ENCODE measurements at regions not wholly inside any gene's neighbourhood (a gene's known extent, or its start where the extent isn't known, plus 50 kb on each side); places are given as distances from the start of the nearest gene placed in this dataset.

GRCh38 chr2:126506786-126507185 is 149.2 kb upstream of the GYPC start:
- H3K27ac Mint-ChIP-seq: no peak overlapping the region
- H3K9me3 Mint-ChIP-seq (ENCODE audit: low read depth): no peaks in the 10 kb centered on the region
- H3K36me3 Mint-ChIP-seq: no peaks in the 10 kb centered on the region
- H3K4me1 Mint-ChIP-seq (ENCODE audit: low read depth): no peaks in the 10 kb centered on the region
- H3K4me3 Mint-ChIP-seq: no peak overlapping the region
- H3K27me3 Mint-ChIP-seq: no peaks in the 10 kb centered on the region

- Mint-ChIP-seq H3K4me3 (no peak overlapping the region), H3K9me3 (ENCODE audit: low read depth) (no peaks in the 10 kb centered on the region), H3K36me3 (no peaks in the 10 kb centered on the region), H3K27me3 (no peaks in the 10 kb centered on the region), H3K4me1 (ENCODE audit: low read depth) (no peaks in the 10 kb centered on the region), H3K27ac (no peak overlapping the region)
Measured at GRCh38 chr2:126507425-126507911, 148.5 kb upstream of the GYPC start.

- no peak overlapping the region for H3K4me3 Mint-ChIP-seq
- H3K27me3 Mint-ChIP-seq: no peaks in the 10 kb centered on the region
- H3K9me3 Mint-ChIP-seq (ENCODE audit: low read depth): no peaks in the 10 kb centered on the region
- H3K36me3 Mint-ChIP-seq: no peaks in the 10 kb centered on the region
- H3K27ac Mint-ChIP-seq: no peak overlapping the region
- no peaks in the 10 kb centered on the region for H3K4me1 Mint-ChIP-seq (ENCODE audit: low read depth)
Measured at GRCh38 chr2:126510356-126510755, 145.6 kb upstream of the GYPC start.

- Mint-ChIP-seq H3K27ac (no peak overlapping the region), H3K36me3 (no peaks in the 10 kb centered on the region), H3K4me1 (ENCODE audit: low read depth) (no peaks in the 10 kb centered on the region), H3K27me3 (no peaks in the 10 kb centered on the region), H3K4me3 (no peak overlapping the region), H3K9me3 (ENCODE audit: low read depth) (no peaks in the 10 kb centered on the region)
Measured at GRCh38 chr2:126510960-126511359, 145.0 kb upstream of the GYPC start.

GRCh38 chr2:126512026-126512425 is 143.9 kb upstream of the GYPC start:
- Mint-ChIP-seq H3K4me3 (no peak overlapping the region), H3K36me3 (no peaks in the 10 kb centered on the region), H3K27ac (no peak overlapping the region), H3K9me3 (ENCODE audit: low read depth) (no peaks in the 10 kb centered on the region), H3K27me3 (peaks cover 2% of the 10 kb centered on the region), H3K4me1 (ENCODE audit: low read depth) (no peaks in the 10 kb centered on the region)

GRCh38 chr2:126513033-126513432 is 142.9 kb upstream of the GYPC start:
- Mint-ChIP-seq H3K27me3 (peaks cover 2% of the 10 kb centered on the region), H3K27ac (no peak overlapping the region), H3K9me3 (ENCODE audit: low read depth) (no peaks in the 10 kb centered on the region), H3K4me3 (no peak overlapping the region), H3K36me3 (no peaks in the 10 kb centered on the region), H3K4me1 (ENCODE audit: low read depth) (no peaks in the 10 kb centered on the region)

DNA sequence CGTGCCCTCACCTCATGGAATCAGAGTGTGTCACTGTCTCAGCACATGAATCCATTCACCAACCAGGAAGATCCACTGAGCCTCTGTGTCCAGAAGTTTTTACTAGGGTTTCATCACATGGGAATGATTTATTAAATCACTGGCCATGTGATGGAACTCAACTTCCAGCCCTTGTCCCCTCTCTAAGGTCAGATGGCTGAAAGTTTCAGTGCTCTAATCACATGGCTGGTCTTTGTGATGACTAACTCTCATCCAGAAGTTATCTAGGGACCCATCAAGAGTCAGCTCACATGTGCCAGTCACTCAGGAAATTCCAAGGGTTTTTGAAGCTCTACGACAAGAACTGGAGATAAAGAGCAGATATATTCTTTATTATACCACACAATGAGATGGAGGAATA is 140.5 kb upstream of the GYPC start:
- Mint-ChIP-seq H3K4me1 (ENCODE audit: low read depth) (no peaks in the 10 kb centered on the region), H3K9me3 (ENCODE audit: low read depth) (no peaks in the 10 kb centered on the region)

DNA sequence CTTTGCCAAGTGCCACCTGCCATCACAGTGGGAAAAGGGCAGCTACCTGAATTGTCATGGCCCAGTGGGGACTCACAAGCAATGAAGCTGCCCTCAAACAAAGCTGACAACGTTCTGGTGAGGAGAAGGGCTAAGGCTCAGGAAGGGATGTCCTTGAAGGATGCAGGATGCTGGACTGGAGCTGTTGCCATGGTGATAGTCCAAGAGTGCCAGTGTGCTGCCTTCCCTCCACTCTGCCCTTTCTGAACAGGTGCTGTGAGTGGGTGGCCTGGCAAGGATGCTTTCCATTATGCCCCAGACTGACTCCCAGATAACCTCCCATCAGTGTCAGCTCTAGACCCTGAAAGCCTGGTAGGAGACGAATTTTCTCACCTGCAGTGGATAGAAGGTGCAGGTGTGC is 137.8 kb upstream of the GYPC start:
- Mint-ChIP-seq H3K36me3 (no peaks in the 10 kb centered on the region), H3K27me3 (peaks cover 3% of the 10 kb centered on the region), H3K9me3 (ENCODE audit: low read depth) (no peaks in the 10 kb centered on the region), H3K4me3 (no peak overlapping the region), H3K27ac (no peak overlapping the region), H3K4me1 (ENCODE audit: low read depth) (no peaks in the 10 kb centered on the region)

More for the DNA sequence above, 140.5 kb upstream of the GYPC start:
- H3K27ac Mint-ChIP-seq: no peak overlapping the region
- H3K4me3 Mint-ChIP-seq: no peak overlapping the region
- H3K27me3 Mint-ChIP-seq: peaks cover 3% of the 10 kb centered on the region
- H3K36me3 Mint-ChIP-seq: no peaks in the 10 kb centered on the region

GRCh38 chr2:126527836-126528490 is 128.0 kb upstream of the GYPC start:
- no peaks in the 10 kb centered on the region for H3K27me3 Mint-ChIP-seq
- no peaks in the 10 kb centered on the region for H3K36me3 Mint-ChIP-seq
- no peak overlapping the region for H3K4me3 Mint-ChIP-seq
- H3K27ac Mint-ChIP-seq: no peak overlapping the region
- no peaks in the 10 kb centered on the region for H3K9me3 Mint-ChIP-seq (ENCODE audit: low read depth)
- H3K4me1 Mint-ChIP-seq (ENCODE audit: low read depth): no peaks in the 10 kb centered on the region

GRCh38 chr2:126531029-126531428 is 124.9 kb upstream of the GYPC start:
- no peaks in the 10 kb centered on the region for H3K9me3 Mint-ChIP-seq (ENCODE audit: low read depth)
- peaks cover 6% of the 10 kb centered on the region for H3K4me1 Mint-ChIP-seq (ENCODE audit: low read depth)
- no peak overlapping the region for H3K27ac Mint-ChIP-seq
- no peaks in the 10 kb centered on the region for H3K27me3 Mint-ChIP-seq
- no peaks in the 10 kb centered on the region for H3K36me3 Mint-ChIP-seq
- no peak overlapping the region for H3K4me3 Mint-ChIP-seq

GRCh38 chr2:126534478-126534877 is 121.5 kb upstream of the GYPC start:
- Mint-ChIP-seq H3K27ac (no peak overlapping the region), H3K4me1 (ENCODE audit: low read depth) (peaks cover 6% of the 10 kb centered on the region), H3K36me3 (no peaks in the 10 kb centered on the region), H3K27me3 (no peaks in the 10 kb centered on the region), H3K4me3 (no peak overlapping the region), H3K9me3 (ENCODE audit: low read depth) (no peaks in the 10 kb centered on the region)

DNA sequence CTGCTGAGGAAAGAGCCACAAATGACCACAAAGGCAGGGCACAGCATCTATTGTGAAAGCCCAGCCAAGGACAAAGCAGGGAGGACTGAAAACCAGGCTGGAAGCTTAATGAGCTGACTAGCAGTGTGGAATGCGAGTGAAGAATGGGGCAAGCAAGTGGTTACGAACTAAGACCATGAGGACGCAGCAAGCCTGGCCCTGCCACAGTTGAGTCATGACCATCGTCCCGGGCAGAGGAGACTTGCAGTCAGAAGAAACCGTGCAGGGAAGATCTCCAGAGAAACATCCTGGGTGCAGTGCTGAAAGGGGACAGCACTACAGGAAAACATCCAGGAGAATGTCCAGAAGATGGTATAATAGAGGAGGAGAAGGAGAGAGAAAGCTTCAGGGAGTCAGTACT is 120.5 kb upstream of the GYPC start:
- Mint-ChIP-seq H3K36me3 (no peaks in the 10 kb centered on the region), H3K4me1 (ENCODE audit: low read depth) (peaks cover 6% of the 10 kb centered on the region), H3K9me3 (ENCODE audit: low read depth) (no peaks in the 10 kb centered on the region), H3K4me3 (no peak overlapping the region), H3K27me3 (no peaks in the 10 kb centered on the region), H3K27ac (no peak overlapping the region)

- no peak overlapping the region for H3K27ac Mint-ChIP-seq
- H3K27me3 Mint-ChIP-seq: no peaks in the 10 kb centered on the region
- peaks cover under 1% of the 10 kb centered on the region for H3K9me3 Mint-ChIP-seq (ENCODE audit: low read depth)
- peaks cover 6% of the 10 kb centered on the region for H3K4me1 Mint-ChIP-seq (ENCODE audit: low read depth)
- no peaks in the 10 kb centered on the region for H3K36me3 Mint-ChIP-seq
- H3K4me3 Mint-ChIP-seq: no peak overlapping the region
Measured at GRCh38 chr2:126536605-126537200, 119.3 kb upstream of the GYPC start.

DNA sequence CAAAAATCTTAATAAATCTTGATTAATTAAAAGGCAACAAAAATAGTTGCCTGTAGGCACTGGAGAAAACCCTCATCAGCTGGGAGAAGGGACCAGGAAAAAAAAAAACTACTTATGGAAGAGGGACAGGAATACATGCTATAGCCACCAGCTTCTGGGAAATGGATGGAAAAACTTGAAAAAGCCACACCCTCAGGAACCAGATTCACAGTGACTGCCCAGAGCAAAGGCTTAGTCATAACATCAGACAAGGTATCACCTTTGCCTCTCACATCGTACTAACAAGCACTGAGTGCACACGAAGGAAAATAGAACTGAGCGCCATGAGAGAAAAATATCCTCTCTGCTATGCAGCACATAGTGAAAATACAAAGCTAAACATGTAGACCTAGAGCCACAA is 116.9 kb upstream of the GYPC start:
- H3K36me3 Mint-ChIP-seq: peaks cover 2% of the 10 kb centered on the region

DNA sequence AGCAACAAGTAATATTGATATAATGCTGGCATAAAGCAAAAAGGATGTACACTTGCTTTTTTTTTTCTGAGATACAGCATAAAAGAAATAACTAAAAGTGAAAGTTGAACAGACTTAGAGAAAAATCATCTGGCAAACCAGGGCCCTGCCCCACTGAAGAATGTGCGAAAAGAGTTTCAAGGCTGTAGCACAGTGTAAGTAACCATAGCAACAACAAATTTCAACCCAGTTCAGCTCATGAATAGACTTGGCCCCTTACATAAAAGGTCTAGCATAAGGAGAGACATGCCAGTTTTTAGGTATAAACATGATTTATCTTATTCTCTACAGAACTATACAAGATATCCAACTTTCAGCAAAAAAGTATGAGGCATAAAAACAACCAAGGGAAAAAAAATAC is 113.7 kb upstream of the GYPC start:
- Mint-ChIP-seq H3K27me3 (no peaks in the 10 kb centered on the region), H3K4me3 (no peak overlapping the region), H3K9me3 (ENCODE audit: low read depth) (peaks cover 15% of the 10 kb centered on the region)

More for the DNA sequence above, 116.9 kb upstream of the GYPC start:
- Mint-ChIP-seq H3K9me3 (ENCODE audit: low read depth) (peaks cover 15% of the 10 kb centered on the region), H3K4me1 (ENCODE audit: low read depth) (peaks cover 6% of the 10 kb centered on the region), H3K4me3 (no peak overlapping the region), H3K27ac (no peak overlapping the region), H3K27me3 (no peaks in the 10 kb centered on the region)

GRCh38 chr2:126543081-126543480 is 112.9 kb upstream of the GYPC start:
- no peaks in the 10 kb centered on the region for H3K27me3 Mint-ChIP-seq
- H3K4me1 Mint-ChIP-seq (ENCODE audit: low read depth): no peaks in the 10 kb centered on the region
- peaks cover 2% of the 10 kb centered on the region for H3K36me3 Mint-ChIP-seq
- H3K9me3 Mint-ChIP-seq (ENCODE audit: low read depth): peaks cover 15% of the 10 kb centered on the region
- H3K4me3 Mint-ChIP-seq: no peak overlapping the region
- no peak overlapping the region for H3K27ac Mint-ChIP-seq

More for the DNA sequence above, 113.7 kb upstream of the GYPC start:
- peaks cover 2% of the 10 kb centered on the region for H3K36me3 Mint-ChIP-seq
- no peak overlapping the region for H3K27ac Mint-ChIP-seq
- H3K4me1 Mint-ChIP-seq (ENCODE audit: low read depth): no peaks in the 10 kb centered on the region
